Fibroblast of mammary gland (primary cell): ENCODE measurements at regions not wholly inside any gene's neighbourhood (a gene's known extent, or its start where the extent isn't known, plus 50 kb on each side); places are given as distances from the start of the nearest gene placed in this dataset.

Source experiments
- DNase-seq: peaks from one replicate; pipeline ENCODE4 v3.0.0-alpha.2; 2010; ENCODE audit warnings: low read depth
- H3K4me3 ChIP-seq: 2 replicates; pipeline ENCODE4 v1.5.1; 2011; ENCODE audit warnings: low read depth, mild to moderate bottlenecking, low read length, moderate library complexity; ENCODE audit not compliant: control insufficient read depth
- CTCF ChIP-seq: conservative IDR thresholded peaks from 2 replicates; pipeline ENCODE4 v1.5.1; 2011; ENCODE audit warnings: low read depth, low read length, inconsistent platforms; ENCODE audit not compliant: control insufficient read depth, insufficient read depth

GRCh38 chr4:62262676-62263075 lies 1062.5 kb downstream of the ADGRL3 start:
- no peak for TF ChIP-seq CTCF
- DNase-seq: no peak
- no peak overlapping the region for H3K4me3 ChIP-seq

- TF ChIP-seq CTCF: no peak
- no peak overlapping the region for H3K4me3 ChIP-seq
- DNase-seq: no peak
Observed at GRCh38 chr4:62260254-62260653, 1060.1 kb downstream of the ADGRL3 start.

- DNase-seq: no peak
- H3K4me3 ChIP-seq: no peak overlapping the region
Observed at GRCh38 chr4:62256479-62256878, 1056.4 kb downstream of the ADGRL3 start.

GRCh38 chr4:62252728-62253127 lies 1052.6 kb downstream of the ADGRL3 start:
- no peak for DNase-seq
- no peak for TF ChIP-seq CTCF
- H3K4me3 ChIP-seq: no peak overlapping the region

More at GRCh38 chr4:62256479-62256878, 1056.4 kb downstream of the ADGRL3 start:
- no peak for TF ChIP-seq CTCF

- H3K4me3 ChIP-seq: no peak overlapping the region
- no peak for DNase-seq
- no peak for TF ChIP-seq CTCF
Observed at GRCh38 chr4:62250100-62250499, 1050.0 kb downstream of the ADGRL3 start.

- TF ChIP-seq CTCF: no peak
- no peak for DNase-seq
- no peak overlapping the region for H3K4me3 ChIP-seq
Observed at GRCh38 chr4:62243895-62244294, 1043.8 kb downstream of the ADGRL3 start.

GRCh38 chr4:62235911-62236310 lies 1035.8 kb downstream of the ADGRL3 start:
- H3K4me3 ChIP-seq: no peak overlapping the region
- no peak for TF ChIP-seq CTCF
- DNase-seq: no peak
